ENCODE measurements at regions not wholly inside any gene's neighbourhood (a gene's known extent, or its start where the extent isn't known, plus 50 kb on each side); places are given as distances from the start of the nearest gene placed in this dataset.
A peak's percentile ranks its signal among the peaks of the same experiment; 100 is the strongest.
"Not testable (repeated sequence)": the region's sequence is repeated elsewhere in the genome, so short reads cannot be mapped to it uniquely, and the experiment has no call there.

DNA sequence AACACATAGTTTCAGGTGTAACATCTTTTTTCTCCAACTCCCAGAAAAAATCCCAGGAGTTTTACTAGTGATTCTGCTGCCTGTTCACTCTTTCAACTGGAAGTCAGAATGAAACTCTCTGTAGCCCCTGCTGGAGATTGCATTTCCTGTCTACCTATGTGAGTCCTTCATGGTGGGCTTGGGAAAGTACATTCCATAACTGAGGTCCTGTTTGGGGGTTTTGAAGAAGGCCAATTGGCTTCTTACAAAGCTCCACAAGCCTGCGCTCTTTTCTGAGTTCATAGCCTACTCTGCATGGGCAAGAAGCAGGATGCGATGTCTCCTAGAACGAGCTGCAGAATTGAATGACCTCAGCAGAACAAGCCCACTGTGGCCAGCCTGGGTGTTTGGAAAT lies 86.7 kb downstream of the LYZL2 start:
- peaks cover 7% of the 10 kb centered on the region for H3K36me3 Mint-ChIP-seq (ENCODE audit: insufficient read depth)
- ATAC-seq (replicated peaks; ENCODE audit: extremely low read depth, poor library complexity, severe bottlenecking) (no peak), DNase-seq (ENCODE audit: low spot score in 2 of 2) (no peak)
- no peaks in the 10 kb centered on the region for H3K9me3 Mint-ChIP-seq
- no peak overlapping the region for H3K27ac Mint-ChIP-seq (ENCODE audit: low read depth)
- no peak overlapping the region for H3K4me3 Mint-ChIP-seq
- no peaks in the 10 kb centered on the region for H3K27me3 Mint-ChIP-seq
- no peaks in the 10 kb centered on the region for H3K4me1 Mint-ChIP-seq

DNA sequence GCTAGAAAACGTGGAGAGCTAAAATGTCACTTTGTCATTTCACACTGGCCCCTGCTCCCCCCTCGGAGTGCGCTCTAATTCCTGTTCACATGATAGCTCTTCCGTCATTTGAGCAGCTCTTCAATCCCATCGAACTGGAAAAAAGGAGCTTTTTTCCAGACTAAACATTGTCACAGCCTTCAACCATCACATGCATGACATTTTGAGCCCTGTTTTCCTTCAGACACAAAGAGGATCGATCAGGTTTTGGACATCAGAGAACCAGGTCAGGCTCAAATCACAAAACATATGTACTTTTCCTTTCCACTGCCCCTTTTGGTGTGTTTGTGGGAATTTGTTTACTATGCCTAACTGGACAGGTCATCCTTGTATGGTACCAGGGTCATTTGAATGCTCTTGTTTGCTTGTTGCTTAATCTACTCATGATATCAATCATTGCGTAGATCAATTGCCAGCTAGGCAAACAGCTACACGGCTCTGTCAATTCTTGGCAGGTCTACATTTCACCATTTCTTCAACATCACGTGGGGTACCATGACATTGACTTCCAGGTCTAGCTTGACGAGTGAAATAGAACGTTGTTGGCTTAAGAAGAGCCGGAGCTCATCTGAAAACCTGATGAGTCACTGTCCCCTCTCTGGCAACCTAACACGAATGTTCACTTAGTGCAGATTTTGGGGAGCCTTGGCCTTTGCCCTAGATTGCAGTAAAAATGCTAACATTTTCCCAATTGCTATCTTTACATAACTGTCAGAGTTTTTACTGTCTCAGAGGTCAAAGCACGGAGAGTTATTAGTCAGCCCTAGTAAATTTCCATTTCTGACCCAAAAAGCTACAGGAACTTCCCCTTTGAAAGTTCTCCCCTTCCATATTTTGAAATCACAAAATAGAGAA lies 87.3 kb downstream of the LYZL2 start:
- Mint-ChIP-seq H3K4me1 (no peaks in the 10 kb centered on the region), H3K36me3 (ENCODE audit: insufficient read depth) (peaks cover 7% of the 10 kb centered on the region), H3K9me3 (no peaks in the 10 kb centered on the region), H3K4me3 (no peak overlapping the region), H3K27me3 (no peaks in the 10 kb centered on the region), H3K27ac (ENCODE audit: low read depth) (no peak overlapping the region)
- DNase-seq (ENCODE audit: low spot score in 2 of 2) (no peak), ATAC-seq (replicated peaks; ENCODE audit: extremely low read depth, poor library complexity, severe bottlenecking) (no peak)

DNA sequence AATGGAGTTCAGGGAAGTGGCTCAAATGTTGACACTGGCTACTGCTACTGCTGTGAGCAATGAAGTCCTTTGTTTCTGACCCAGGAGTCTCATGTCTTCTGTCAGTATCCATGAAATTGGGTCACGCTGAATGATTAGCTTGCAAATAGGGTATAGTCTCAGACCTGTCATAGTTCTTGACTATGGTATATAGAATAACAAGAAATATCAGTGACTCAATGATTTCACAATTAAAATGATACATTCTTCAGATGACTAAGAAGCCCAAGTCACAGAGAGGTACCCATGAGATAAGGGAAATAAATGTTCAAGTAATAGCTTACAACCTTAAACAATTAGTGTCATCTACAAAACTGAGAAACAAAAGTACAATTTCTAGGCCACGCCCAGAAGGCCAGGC lies 89.3 kb downstream of the LYZL2 start:
- H3K9me3 Mint-ChIP-seq: no peaks in the 10 kb centered on the region
- peaks cover 7% of the 10 kb centered on the region for H3K36me3 Mint-ChIP-seq (ENCODE audit: insufficient read depth)
- DNase-seq (ENCODE audit: low spot score in 2 of 2) (no peak), ATAC-seq (replicated peaks; ENCODE audit: extremely low read depth, poor library complexity, severe bottlenecking) (no peak)
- H3K27ac Mint-ChIP-seq (ENCODE audit: low read depth): peak overlapping the region; percentile 73
- H3K27me3 Mint-ChIP-seq: no peaks in the 10 kb centered on the region
- H3K4me1 Mint-ChIP-seq: peaks cover 5% of the 10 kb centered on the region
- H3K4me3 Mint-ChIP-seq: no peak overlapping the region

DNA sequence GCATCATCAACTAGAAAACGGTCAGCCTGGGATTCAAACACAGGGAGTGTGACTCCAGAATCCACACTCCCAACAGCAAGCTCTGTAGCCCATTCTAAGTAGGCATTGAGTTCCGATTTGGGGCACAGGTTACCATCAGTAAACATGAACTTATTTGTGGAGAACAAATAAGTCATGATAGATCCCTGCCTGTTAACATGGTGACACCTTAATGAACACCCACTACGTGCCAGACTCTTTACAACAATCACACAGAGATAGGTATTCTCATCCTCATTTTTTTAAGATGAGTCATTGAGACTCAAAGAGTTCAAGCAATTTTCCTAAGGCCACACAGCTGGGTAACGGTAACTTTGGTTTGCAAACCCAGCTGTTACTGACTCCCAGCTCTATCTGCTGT lies 91.5 kb downstream of the LYZL2 start:
- DNase-seq (ENCODE audit: low spot score in 2 of 2) (no peak), ATAC-seq (replicated peaks; ENCODE audit: extremely low read depth, poor library complexity, severe bottlenecking) (no peak)
- Mint-ChIP-seq H3K36me3 (ENCODE audit: insufficient read depth) (peaks cover 9% of the 10 kb centered on the region), H3K27me3 (no peaks in the 10 kb centered on the region), H3K4me1 (peaks cover 14% of the 10 kb centered on the region), H3K9me3 (no peaks in the 10 kb centered on the region), H3K27ac (ENCODE audit: low read depth) (no peak overlapping the region), H3K4me3 (no peak overlapping the region)

DNA sequence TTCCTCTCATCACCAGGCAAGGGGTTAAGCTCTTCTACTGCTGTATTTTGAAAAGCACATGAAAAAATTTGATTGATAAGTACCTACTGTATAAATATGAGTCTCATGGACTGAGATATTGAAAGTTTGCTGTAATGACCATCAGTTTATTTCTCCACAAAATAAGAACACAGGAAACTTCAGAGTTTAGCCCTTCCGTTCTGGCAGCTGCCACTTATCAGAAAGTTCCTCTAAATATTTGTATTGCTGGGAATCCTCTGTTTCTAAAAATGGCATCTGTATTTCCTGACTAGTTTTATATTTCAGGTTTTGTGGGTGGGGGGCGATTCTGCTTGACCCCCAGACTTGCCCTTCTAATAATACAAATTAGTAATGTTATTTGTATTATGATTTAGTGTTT lies 92.0 kb downstream of the LYZL2 start:
- no peaks in the 10 kb centered on the region for H3K9me3 Mint-ChIP-seq
- H3K27ac Mint-ChIP-seq (ENCODE audit: low read depth): no peak overlapping the region
- peaks cover 9% of the 10 kb centered on the region for H3K36me3 Mint-ChIP-seq (ENCODE audit: insufficient read depth)
- no peaks in the 10 kb centered on the region for H3K27me3 Mint-ChIP-seq
- ATAC-seq (replicated peaks; ENCODE audit: extremely low read depth, poor library complexity, severe bottlenecking): no peak
- peaks cover 19% of the 10 kb centered on the region for H3K4me1 Mint-ChIP-seq
- no peak overlapping the region for H3K4me3 Mint-ChIP-seq
- no peak for DNase-seq (ENCODE audit: low spot score in 2 of 2)

DNA sequence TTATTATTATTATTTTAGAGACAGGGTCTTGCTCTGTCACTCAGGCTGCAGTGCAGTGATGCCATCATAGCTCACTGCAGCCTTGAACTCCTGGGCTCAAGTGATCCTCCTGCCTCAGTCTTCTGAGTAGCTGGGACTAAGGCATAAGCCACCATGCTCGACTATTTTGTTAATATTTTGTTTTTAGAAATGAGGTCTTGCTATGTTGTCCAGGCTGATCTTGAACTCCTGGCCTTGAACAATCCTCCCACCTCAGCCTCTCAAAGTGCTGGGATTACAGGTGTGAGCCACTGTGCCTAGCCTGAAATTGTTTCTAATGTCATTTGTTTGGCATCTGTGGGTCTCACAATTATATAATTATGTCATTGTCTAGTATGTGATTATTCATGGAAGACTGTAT lies 92.4 kb downstream of the LYZL2 start:
- not testable (repeated sequence) for H3K36me3 Mint-ChIP-seq (ENCODE audit: insufficient read depth); H3K27me3 Mint-ChIP-seq; ATAC-seq (replicated peaks; ENCODE audit: extremely low read depth, poor library complexity, severe bottlenecking); DNase-seq (ENCODE audit: low spot score in 2 of 2); H3K9me3 Mint-ChIP-seq; H3K4me3 Mint-ChIP-seq; H3K27ac Mint-ChIP-seq (ENCODE audit: low read depth)
- H3K4me1 Mint-ChIP-seq: peaks cover 22% of the 10 kb centered on the region

DNA sequence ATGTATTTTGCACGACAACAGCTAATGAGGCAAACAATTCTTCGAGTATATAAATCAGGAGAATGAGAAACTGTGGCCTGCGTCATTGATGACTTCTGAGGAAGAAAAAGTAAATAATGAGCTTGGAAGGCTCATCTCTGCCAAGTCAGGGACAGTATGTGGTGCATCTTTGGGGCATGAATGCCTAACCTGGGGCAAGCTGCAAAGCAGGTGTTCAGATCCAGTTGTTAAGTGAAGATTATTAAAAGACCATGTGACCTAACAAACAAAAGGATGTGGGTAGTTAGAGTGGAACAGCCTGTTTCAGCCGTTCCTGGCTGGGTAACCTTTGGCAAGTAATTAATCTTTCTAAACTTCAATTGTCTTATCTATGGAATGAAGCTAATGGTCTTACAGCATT lies 93.0 kb downstream of the LYZL2 start:
- DNase-seq (ENCODE audit: low spot score in 2 of 2) (no peak), ATAC-seq (replicated peaks; ENCODE audit: extremely low read depth, poor library complexity, severe bottlenecking) (no peak)
- Mint-ChIP-seq H3K4me1 (peaks cover 27% of the 10 kb centered on the region), H3K9me3 (no peaks in the 10 kb centered on the region), H3K27me3 (no peaks in the 10 kb centered on the region), H3K36me3 (ENCODE audit: insufficient read depth) (peaks cover 6% of the 10 kb centered on the region), H3K27ac (ENCODE audit: low read depth) (no peak overlapping the region), H3K4me3 (no peak overlapping the region)

DNA sequence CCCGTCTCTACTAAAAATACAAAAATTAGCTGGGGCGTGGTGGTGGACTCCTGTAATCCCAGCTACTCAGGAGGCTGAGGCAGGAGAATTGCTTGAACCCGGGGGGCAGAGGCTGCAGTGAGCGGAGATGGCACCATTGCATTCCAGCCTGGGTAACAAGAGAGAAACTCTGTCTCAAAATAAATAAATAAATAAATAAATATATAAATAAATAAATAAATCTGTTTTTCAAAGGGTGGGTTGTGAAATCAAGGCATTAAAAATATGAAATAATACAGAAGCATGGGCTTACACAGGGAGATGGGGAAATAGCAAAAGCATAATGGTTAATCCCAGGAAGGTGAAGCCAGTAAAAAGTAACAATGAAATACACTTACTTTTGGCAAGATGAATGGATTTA lies 93.9 kb downstream of the LYZL2 start:
- peaks cover 6% of the 10 kb centered on the region for H3K36me3 Mint-ChIP-seq (ENCODE audit: insufficient read depth)
- H3K4me1 Mint-ChIP-seq: peaks cover 27% of the 10 kb centered on the region
- no peak overlapping the region for H3K4me3 Mint-ChIP-seq
- no peaks in the 10 kb centered on the region for H3K9me3 Mint-ChIP-seq
- no peaks in the 10 kb centered on the region for H3K27me3 Mint-ChIP-seq
- no peak for DNase-seq (ENCODE audit: low spot score in 2 of 2)
- H3K27ac Mint-ChIP-seq (ENCODE audit: low read depth): no peak overlapping the region
- ATAC-seq (replicated peaks; ENCODE audit: extremely low read depth, poor library complexity, severe bottlenecking): no peak

DNA sequence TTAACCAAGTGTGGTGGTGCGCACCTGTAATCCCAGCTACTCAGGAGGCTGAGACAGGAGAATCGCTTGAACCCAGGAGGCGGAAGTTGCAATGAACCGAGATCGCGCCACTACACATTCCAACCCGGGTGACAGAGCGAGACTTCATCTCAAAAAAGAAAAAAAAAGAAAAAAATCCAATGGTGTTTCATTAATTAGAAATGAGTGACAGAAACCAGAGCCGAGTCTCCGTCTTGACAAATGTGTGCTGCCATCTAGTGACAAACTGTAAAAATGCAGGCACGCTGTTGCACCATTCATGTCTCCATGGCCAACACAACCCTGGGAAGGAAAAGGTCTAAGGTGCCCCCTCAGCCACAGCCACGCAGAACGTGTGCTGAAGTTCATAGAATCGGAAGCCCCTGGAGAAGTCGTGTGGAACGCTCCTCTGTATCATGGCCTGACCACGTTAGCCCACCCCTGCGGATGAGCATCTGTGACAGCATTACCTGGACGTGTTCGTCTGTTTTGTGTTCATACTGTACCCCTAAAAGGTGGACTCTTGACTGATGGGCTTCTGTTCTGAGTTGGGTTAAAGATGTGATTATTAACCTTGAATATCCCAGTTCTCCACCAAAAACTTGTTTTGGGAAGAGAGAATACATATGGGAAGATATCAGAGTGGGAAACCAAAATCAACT lies 94.9 kb downstream of the LYZL2 start:
- ATAC-seq (replicated peaks; ENCODE audit: extremely low read depth, poor library complexity, severe bottlenecking) (no peak), DNase-seq (ENCODE audit: low spot score in 2 of 2) (peak; percentile 57 to 73)
- Mint-ChIP-seq H3K4me3 (no peak overlapping the region), H3K27me3 (no peaks in the 10 kb centered on the region), H3K36me3 (ENCODE audit: insufficient read depth) (peaks cover 5% of the 10 kb centered on the region), H3K4me1 (peaks cover 36% of the 10 kb centered on the region), H3K27ac (ENCODE audit: low read depth) (peak overlapping the region; percentile 60), H3K9me3 (no peaks in the 10 kb centered on the region)

DNA sequence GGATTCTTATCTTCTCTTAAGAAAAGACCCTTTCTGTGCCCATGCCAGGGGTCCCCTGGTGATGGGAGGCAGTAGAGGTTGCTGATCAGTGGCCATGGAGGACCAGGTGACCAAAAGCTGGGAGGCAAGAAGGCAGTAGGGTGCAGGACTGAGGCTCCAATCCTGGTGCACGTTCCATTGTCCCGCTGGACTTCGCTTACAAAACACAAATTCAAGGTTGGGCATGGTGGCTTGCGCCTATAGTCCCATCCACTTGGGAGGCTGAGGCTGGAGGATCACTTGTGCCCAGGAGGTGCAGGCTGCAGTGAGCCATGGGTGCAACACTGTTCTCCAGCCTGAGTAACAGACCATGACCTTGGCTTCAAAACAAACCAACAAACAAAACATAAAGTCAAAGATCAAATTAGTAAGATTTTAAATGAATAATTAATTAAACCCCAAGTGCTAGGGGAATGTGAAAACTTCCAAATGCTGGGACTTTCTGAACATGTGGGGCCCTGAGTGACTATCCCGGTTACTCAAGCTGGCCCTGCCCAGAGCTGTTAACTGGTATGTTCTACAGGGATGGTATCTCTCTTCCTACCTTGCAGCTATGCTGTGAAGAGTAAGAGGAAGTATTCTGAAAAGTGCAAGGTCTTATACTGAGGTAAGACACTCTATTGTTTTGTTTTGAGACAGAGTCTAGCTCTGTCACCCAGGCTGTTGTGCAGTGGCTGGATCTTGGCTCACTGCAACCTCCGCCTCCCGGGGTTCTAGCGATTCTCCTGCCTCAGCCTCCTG lies 97.6 kb downstream of the LYZL2 start:
- Mint-ChIP-seq H3K27me3 (no peaks in the 10 kb centered on the region), H3K9me3 (no peaks in the 10 kb centered on the region), H3K4me1 (peaks cover 62% of the 10 kb centered on the region), H3K4me3 (peak overlapping the region; percentile 23), H3K36me3 (ENCODE audit: insufficient read depth) (peaks cover 17% of the 10 kb centered on the region), H3K27ac (ENCODE audit: low read depth) (peak overlapping the region; percentile 83)
- DNase-seq (ENCODE audit: low spot score in 2 of 2) (no peak), ATAC-seq (replicated peaks; ENCODE audit: extremely low read depth, poor library complexity, severe bottlenecking) (no peak)

DNA sequence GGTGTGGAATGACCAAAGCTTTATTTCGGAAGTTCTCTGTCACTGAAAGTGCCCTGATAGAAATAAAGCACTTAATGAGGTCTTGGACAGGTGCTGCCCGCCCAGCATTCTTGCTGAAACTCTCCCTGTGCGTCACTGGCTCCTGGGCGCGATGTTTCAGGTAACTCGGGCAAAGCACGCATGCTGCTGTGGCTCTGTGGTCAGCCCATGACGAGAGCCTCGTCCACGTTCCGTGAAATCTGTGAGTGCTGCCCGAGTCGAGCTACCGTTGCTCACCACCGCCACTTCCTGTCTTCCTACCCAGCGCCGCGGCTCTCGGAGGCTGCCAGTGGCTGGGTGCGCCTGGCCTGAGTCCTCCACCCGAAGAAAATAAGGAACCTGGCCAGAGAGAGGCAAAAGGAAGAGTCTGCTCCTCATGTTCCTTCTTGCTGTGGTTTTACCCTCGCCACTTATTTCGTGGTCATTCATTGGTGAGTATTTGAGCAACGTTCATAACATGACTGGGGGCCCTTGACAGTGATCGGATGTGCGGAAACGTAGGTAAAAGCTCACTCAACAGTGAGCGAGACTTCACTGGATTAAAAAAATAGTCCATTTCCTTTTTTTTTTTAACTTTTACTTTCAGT lies 95.5 kb downstream of the MAP3K8 start:
- H3K4me3 Mint-ChIP-seq: peak overlapping the region; percentile 72
- H3K27ac Mint-ChIP-seq (ENCODE audit: low read depth): peak overlapping the region; percentile 96
- H3K27me3 Mint-ChIP-seq: no peaks in the 10 kb centered on the region
- peaks cover 72% of the 10 kb centered on the region for H3K4me1 Mint-ChIP-seq
- DNase-seq (ENCODE audit: low spot score in 2 of 2): peak; percentile 70 to 81
- peaks cover 19% of the 10 kb centered on the region for H3K36me3 Mint-ChIP-seq (ENCODE audit: insufficient read depth)
- peak; percentile 81 for ATAC-seq (replicated peaks; ENCODE audit: extremely low read depth, poor library complexity, severe bottlenecking)
- no peaks in the 10 kb centered on the region for H3K9me3 Mint-ChIP-seq

DNA sequence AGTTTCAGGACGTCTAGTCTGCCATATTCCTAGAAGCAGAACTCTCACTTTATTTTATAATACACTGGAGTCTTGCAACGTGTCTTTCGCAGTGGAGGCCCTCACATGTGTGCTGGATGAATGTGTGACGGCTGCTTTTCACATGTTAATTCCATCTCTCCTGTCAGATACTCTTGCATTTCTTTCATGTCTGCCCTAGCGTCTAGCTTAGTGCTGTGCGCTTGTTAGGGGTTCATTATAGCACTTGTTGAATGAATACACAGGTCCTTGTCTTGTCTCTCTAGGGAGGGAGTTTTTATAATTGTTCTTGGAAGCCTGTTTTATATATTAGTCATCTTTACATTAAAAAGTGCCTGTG lies 94.4 kb downstream of the MAP3K8 start:
- ATAC-seq (replicated peaks; ENCODE audit: extremely low read depth, poor library complexity, severe bottlenecking) (no peak), DNase-seq (ENCODE audit: low spot score in 2 of 2) (no peak)
- peak overlapping the region; percentile 96 for H3K27ac Mint-ChIP-seq (ENCODE audit: low read depth)
- no peaks in the 10 kb centered on the region for H3K9me3 Mint-ChIP-seq
- H3K36me3 Mint-ChIP-seq (ENCODE audit: insufficient read depth): peaks cover 19% of the 10 kb centered on the region
- H3K4me1 Mint-ChIP-seq: peaks cover 75% of the 10 kb centered on the region
- H3K4me3 Mint-ChIP-seq: peak overlapping the region; percentile 70
- H3K27me3 Mint-ChIP-seq: no peaks in the 10 kb centered on the region
